Stimulated activated CD4-positive, alpha-beta T cell treated with anti-CD3 and anti-CD28 coated beads, Interleukin-1b, Interleukin-23, amount 100 ng/mL, for 24 hours (primary cell): ENCODE measurements at regions not wholly inside any gene's neighbourhood (a gene's known extent, or its start where the extent isn't known, plus 50 kb on each side); places are given as distances from the start of the nearest gene placed in this dataset.
"Not testable (repeated sequence)": the region's sequence is repeated elsewhere in the genome, so short reads cannot be mapped to it uniquely, and the experiment has no call there.

Source experiments
- DNase-seq, 4 experiments: peaks; one replicate each; pipeline ENCODE4 v3.0.0-alpha.2; 2020; ENCODE audit warnings: low read depth in 4 of 4, low spot score in 1 of 4

GRCh38 chr2:19205983-19206533, 152.4 kb downstream of the OSR1 start:
- DNase-seq, result no peak

GRCh38 chr2:19203866-19204265, 154.6 kb downstream of the OSR1 start:
- no peak for DNase-seq

- DNase-seq, result no peak
These were observed 156.4 kb downstream of the OSR1 start for GRCh38 chr2:19201911-19202462.

GRCh38 chr2:19198381-19198780, 160.0 kb downstream of the OSR1 start:
- DNase-seq, result no peak

DNA sequence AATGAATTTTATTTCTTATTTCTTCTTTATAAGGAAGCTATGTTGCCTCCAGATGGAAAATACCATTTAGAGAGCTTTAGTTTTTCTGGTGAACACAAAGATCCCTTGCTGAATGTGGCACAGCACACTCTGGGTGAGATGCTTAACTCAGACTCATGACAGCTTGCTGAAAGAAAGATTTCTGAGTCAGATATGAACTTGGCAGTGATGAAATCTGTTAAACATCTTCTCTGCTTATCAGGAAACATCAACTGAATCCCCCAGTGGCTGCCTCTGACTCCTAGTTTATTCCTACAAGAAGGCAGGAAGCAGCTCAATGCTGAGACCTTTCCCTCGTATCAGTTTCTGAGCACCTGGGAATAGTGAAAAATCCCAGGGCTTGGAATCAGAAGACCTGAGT, 162.8 kb downstream of the OSR1 start:
- no peak for DNase-seq

DNA sequence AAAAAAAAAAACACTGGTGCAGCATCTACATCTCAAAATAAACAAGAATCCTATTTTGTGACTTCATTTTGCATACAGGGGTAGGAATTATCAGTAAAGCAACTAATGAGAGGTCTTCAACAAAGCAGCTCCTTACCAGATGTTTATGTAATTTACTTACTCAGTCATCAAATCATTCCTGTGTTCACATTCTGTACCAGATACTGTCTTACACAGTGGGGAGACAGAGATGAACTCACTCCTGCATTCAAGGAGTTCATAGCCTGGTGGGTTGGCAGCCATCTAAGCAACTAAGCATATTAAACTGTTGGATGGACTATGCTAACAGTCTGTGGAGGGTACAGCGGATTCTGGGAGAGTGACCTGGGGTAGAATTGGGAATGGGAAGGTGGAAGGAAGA, 169.0 kb downstream of the OSR1 start:
- DNase-seq, result no peak

DNA sequence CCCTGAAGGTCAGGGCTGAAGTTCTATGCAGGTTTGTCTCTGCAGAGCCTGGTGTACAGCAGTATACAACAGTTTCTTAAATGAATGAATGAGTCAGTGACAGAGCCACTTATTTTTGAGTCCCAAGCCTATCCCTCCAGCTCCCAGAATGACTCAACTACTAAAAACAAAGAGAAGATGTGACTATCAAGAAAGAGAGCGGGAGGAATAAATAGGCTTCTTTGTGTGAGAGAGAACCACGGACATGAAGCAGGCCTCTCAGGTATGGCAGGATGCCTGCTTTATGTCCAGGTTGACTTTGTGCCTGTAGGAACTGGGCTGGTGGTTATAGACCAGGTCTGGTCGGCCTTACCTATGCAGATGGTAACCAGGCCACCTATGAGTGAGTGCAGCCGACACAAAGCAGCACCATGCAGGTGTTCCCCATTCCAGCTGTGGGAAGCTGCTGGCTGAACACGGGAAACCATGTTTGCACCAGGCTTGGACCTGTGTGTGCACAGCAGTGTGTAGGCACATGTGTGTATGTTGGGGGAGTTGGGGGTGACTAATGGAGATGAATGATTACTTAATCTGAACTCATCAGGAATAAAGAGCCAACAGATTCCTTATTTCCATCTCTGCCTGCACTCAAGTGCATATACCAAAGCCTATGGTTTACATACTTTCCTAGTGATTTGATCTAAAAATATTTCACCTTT, 171.0 kb downstream of the OSR1 start:
- no peak for DNase-seq

DNA sequence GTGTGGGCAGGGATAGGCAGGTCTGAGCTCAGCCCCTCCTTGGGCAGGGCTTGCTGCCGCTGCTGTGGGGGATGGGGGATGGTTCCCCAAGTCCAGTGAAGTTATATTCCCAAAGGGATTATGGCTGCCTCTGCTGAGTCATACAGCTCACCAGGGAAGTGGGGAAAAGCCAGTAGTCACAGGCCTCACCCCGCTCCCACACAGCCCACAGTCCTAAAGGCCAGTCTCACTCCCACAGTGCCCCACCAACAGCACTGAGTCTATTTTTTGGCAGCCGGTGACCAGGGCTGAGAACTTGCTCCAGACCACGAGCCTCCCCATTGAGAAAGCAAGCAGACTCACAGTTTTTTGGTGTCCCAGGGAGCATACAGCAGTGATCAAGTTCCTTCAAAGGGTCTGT, 173.3 kb downstream of the OSR1 start:
- no peak for DNase-seq

DNA sequence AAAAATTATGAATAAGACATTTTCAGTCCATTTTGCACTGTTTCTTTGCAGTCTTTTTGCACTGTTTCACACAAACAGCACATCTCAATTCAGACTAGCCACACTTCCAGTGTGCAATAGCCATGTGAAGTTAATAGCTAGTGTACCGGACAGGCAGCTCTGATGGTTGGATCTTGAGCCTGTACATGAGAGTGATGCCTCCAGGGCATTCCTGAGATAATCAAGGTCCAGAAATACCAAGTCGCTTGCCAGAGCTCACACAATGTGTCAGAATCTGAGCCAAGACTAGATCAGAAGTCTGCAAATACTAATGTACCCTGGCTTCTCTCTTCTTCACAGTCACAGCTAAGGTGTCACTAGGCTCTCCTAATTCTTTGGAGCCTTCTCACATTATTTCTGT, 180.2 kb downstream of the OSR1 start:
- DNase-seq, result no peak

DNA sequence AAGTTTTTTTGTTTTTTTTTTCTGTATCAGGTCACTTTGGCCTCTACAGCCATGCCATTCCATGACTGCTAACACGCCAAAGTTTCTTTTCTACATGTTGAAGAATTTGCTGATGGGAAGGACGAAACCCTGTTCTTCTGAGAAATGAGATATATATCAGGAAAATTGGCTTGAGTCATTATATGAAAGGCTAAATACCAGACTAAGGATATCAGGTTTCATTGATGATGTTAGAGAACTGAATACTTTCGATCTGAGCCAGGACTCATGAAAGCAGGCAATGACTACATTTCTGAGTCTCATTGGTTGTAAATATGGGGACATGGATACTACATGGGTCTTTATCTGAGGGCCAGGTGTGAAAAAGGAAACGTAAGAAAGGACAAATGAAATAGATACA, 181.4 kb downstream of the OSR1 start:
- DNase-seq, result no peak

DNA sequence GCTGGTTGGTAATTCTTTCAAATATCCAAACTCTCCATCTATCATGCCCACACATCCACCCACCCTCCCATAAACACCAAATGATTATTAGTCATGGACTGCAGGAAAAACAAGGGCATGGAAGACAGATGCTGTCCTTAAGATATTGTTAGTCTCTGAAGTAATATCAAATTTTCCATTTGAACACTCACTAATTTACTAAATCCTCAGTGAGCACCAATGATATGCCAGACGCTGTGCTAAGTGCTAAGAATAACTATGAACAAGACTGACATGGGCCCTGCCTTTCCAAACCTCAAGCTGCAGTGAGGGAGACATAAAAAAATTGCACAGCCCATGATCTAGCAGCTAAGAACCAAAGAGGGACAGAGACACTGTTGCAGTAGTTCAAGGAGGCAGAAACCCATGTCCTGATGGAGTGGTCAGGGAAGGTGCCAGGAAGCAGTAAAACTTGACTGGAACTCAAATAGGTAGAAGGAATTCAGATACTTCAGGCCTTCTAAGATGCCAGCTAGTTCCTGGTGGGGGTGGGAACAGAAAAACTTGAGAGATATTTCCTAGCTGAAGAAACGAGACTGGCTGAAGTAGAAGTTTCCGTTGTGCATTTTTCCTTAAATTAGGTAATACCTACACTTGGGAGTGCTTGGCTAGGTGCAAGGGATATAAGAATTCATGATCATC, 182.1 kb downstream of the OSR1 start:
- no peak for DNase-seq

DNA sequence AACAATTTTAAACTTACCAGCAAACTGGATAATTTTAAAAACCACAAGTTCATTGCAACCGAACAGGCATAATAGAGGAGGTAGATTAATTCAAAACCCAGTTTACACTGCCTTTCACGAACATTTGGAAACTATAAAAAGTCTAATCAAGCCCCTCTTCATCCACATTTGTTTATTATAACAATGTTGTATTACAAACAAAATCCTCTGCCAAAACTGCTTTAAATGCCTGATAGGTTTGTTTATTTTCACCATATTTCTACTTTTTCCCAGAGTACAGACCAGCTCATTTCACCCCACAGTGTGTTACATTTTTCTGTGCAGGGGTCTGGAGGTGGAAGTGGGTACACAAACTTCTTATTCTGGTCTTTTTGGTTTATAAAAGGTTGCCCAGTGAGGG, 184.2 kb downstream of the OSR1 start:
- DNase-seq, result no peak

GRCh38 chr2:19171409-19171808, 187.0 kb downstream of the OSR1 start:
- no peak for DNase-seq

DNA sequence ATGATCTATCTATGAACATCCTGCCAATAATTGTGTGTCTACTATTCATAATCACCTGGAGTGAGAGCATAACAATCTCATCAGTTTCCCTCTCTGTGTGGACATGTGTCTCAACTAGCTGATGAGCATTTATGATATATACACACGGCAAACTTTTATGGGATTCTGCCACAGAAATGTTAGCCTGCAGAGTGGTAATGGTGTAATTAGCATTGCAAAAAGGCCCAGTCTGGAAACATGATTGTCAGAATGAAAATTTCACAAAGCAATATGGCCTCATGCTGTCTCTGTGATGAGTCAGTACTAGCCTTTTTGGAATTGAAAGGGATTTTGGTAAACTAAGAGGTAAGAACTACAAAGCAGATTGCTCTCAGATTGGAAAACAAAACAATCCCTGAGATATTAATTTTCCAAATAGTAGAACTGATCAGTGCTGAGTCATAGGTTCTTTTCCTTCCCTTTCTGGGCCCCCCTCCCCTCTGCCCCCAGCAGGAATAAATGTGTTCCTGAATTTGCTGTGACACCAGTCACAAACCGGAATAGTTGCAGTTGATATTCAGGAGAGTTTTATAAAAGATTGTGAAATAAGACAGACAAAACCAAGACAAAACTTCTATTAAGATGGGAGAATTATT, 189.2 kb downstream of the OSR1 start:
- DNase-seq, result no peak

GRCh38 chr2:19164099-19164498, 194.3 kb downstream of the OSR1 start:
- DNase-seq, result not testable (repeated sequence)

DNA sequence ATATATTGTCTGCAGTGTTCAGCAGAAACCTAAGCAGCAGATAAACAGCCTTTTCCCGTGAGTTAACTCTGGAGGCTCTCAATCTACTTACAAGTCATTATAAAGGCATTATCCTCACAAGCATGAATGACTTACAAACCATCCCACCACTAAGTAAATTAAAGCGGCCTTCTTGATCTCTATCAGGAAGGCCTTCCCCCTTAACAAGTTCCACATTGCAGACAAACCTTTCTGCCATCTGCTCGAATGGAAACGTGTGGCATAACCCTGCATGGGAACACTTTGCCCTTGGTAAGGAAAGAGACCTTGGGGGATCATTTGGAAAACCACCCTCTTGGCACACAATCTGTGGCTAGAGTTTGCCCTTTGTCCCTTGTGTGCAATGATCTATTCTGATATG, 199.5 kb downstream of the OSR1 start:
- DNase-seq, result no peak

DNA sequence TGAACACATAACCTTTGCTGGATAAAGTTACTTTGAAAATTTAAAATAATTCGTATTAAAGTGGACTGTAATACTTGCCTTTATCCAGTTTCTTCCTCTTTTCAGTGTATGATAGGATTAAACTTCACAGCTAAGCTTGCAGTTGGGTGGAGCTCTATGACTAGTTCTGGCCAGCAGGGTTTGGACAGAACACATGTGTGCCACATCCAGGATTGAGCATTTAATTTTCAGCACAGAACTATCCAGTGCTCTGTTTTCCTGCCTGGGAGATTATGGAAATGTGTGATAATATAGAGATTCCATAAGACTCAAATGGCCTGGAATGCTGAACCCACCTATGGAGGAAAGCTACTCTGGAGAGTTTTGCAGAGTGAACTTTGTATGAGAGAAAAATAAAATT, 200.2 kb downstream of the OSR1 start:
- no peak for DNase-seq

GRCh38 chr2:19156646-19157045, 201.8 kb downstream of the OSR1 start:
- no peak for DNase-seq

DNA sequence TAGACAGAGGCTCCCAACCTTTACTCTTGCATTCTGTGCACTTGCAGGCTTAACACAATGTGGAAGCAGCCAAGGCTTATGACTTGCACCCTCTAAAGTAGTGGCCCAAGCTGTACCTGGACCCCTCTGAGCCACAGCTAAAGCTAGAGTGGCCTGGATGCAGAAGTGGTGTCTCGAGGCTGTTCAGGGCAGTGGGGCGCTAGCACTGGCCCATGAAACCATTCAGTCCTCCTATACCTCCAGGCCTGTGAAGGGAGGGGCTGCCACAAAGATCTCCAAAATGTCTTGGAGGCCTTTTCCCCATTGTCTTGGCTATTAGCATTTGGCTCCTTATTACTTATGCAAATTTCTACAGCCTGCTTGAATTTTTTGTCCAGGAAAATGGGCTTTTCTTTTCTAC, 207.7 kb downstream of the OSR1 start:
- no peak for DNase-seq

GRCh38 chr2:19146867-19147266, 211.6 kb downstream of the OSR1 start:
- no peak for DNase-seq

GRCh38 chr2:19141234-19142004, 217.0 kb downstream of the OSR1 start:
- DNase-seq, result no peak
